Prostate gland (tissue), 2 donors: ENCODE measurements at regions not wholly inside any gene's neighbourhood (a gene's known extent, or its start where the extent isn't known, plus 50 kb on each side); places are given as distances from the start of the nearest gene placed in this dataset.

ENCODE experiments used
- POLR2A ChIP-seq: fragments of 450-650 bp; IDR thresholded peaks from one replicate; pipeline ENCODE4 v1.6.1; 2016; ENCODE audit warnings: antibody characterized with exemption, mild to moderate bottlenecking
- TF ChIP-seq, protein P1 (sequence below), 4 experiments: fragments of 200-600 bp in 2 of 4; fragments of 450-650 bp in 2 of 4; sonication (generic) in 2 of 4; IDR thresholded peaks; 1 replicate in 3 of 4; 2 replicates in 1 of 4; pipeline ENCODE4 v1.5.1; 2016 to 2019; ENCODE audit warnings: antibody characterized with exemption in 4 of 4, mild to moderate bottlenecking in 2 of 4, moderate library complexity in 2 of 4

GRCh38 chr20:60569116-60569515, 610.9 kb downstream of the CDH26 start:
- no peak for TF ChIP-seq POLR2A
- TF ChIP-seq, protein P1, sequence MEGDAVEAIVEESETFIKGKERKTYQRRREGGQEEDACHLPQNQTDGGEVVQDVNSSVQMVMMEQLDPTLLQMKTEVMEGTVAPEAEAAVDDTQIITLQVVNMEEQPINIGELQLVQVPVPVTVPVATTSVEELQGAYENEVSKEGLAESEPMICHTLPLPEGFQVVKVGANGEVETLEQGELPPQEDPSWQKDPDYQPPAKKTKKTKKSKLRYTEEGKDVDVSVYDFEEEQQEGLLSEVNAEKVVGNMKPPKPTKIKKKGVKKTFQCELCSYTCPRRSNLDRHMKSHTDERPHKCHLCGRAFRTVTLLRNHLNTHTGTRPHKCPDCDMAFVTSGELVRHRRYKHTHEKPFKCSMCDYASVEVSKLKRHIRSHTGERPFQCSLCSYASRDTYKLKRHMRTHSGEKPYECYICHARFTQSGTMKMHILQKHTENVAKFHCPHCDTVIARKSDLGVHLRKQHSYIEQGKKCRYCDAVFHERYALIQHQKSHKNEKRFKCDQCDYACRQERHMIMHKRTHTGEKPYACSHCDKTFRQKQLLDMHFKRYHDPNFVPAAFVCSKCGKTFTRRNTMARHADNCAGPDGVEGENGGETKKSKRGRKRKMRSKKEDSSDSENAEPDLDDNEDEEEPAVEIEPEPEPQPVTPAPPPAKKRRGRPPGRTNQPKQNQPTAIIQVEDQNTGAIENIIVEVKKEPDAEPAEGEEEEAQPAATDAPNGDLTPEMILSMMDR (IDR thresholded peaks at IDR 0.05), result no peak
